GM19452 (cell line): ENCODE measurements at regions not wholly inside any gene's neighbourhood (a gene's known extent, or its start where the extent isn't known, plus 50 kb on each side); places are given as distances from the start of the nearest gene placed in this dataset.
"Not testable (repeated sequence)": the region's sequence is repeated elsewhere in the genome, so short reads cannot be mapped to it uniquely, and the experiment has no call there.

Experiments used
- ATAC-seq: cut with Tn5 transposase; IDR thresholded peaks from one replicate; pipeline ENCODE4 v1.9.1; 2021; ENCODE audit not compliant: unreplicated experiment

DNA sequence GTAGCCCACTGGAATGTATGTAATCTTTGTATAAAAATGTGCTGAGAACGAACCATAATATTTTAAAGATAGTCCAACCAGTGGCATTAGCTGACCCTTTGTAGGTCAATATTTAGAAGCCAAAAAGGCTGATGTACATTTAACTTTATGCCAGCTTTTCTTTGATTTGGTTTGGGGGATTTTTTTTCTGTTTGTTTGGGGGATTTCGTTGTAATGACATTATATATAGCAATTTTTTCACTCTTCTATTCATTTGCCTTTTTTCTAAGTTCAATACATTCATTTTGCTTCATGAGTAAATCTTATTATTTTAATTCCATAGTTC is 382.0 kb upstream of the NOCT start:
- ATAC-seq = no peak

GRCh38 chr4:138632856-138633579 is 382.6 kb upstream of the NOCT start:
- no peak for ATAC-seq

DNA sequence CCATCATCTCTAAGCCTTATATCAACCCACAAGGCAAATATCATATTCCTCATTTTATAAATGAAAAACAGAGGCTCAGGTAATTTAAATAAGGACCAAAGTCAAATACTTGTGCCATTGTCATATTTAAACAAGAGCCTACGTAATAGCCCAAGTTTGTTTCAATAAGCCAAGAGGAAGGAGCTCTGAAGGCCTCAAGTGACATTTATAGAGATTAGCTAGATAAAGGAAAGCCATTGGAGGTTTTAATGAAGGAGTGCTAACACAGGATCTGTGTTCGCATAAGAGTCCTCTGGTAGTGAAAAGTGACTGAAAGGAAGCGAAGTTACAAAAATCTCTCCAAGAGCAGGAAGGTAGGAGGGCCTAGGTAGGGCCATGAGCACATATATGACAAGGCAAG is 384.9 kb upstream of the NOCT start:
- no peak for ATAC-seq

- ATAC-seq = no peak
These were observed 385.9 kb upstream of the NOCT start for GRCh38 chr4:138629669-138630068.

DNA sequence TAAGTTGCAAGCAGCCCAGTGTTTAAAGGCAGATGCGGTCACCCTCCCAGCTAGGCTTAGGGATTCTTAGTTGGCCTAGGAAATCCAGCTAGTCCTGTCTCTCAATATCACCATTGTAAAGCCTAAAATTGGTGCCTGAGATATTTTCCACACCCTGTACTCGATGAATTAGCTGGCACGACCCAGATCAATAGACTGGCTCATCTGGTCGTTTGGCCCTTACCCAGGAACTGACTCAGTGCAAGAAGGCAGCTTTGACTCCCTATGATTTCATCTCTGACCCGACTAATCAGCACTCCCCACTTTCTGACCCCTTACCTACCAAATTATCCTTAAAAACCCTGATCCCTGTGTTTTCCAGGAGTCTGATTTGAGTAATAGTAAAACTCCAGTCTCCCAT is 384.9 kb upstream of the SLC7A11 start:
- ATAC-seq = no peak

GRCh38 chr4:138622362-138622761 is 380.2 kb upstream of the SLC7A11 start:
- ATAC-seq = not testable (repeated sequence)

DNA sequence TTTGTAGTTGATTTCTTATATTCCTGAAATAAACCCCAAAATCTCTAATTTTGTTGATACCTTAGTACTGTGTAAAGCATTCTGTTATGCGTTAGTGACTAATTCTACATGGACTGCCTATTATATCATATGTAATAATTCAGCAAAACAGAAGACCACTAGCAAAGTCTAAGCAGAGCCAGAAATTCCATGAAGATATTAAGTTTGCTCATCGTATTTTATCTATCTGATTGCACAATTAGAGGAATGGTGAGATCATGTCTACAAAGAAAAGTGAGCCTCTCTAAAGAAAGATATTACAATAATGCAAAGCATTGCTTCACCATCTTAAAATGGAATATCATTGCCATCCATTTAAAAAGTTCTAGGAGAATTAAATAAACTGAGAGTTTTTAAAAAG is 374.6 kb upstream of the SLC7A11 start:
- ATAC-seq = no peak

- no peak for ATAC-seq
These were observed 372.4 kb upstream of the SLC7A11 start for GRCh38 chr4:138614398-138615142.

DNA sequence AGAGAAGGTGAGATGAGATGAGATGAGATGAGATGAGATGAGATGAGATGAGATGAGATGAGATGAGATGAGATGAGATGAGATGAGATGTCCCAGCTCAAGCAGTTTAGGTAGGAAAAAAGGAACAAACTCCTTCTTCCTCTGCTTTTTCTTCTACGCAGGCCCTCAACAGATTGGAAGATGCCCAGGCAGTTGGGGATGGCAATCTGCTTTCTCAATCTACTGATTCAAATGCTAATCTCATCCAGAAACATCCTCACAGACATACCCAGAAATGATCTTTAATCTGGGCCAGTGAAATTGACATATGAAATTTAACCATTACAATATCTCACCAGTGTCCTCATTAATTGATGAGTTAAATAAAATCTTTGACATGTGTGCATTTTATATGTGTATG is 370.3 kb upstream of the SLC7A11 start:
- ATAC-seq = no peak

DNA sequence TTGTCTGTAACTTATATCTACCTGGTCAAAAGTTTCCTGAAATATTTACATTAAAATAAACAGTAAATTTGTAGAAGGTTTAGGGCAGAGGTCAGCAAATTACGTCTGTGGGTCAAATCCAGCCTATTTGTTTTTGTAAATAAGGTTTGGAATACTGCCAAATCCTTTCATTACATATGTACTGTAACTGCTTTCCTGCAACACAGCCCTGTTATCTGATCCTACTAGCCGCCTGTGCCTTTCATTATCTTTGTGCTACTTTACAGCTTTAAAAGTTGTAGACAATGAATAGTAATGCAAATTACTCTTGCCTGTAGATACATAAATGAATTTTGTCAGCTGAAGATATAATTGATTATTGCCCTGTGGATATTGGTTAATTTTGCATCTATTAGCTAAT is 369.6 kb upstream of the SLC7A11 start:
- ATAC-seq = no peak

DNA sequence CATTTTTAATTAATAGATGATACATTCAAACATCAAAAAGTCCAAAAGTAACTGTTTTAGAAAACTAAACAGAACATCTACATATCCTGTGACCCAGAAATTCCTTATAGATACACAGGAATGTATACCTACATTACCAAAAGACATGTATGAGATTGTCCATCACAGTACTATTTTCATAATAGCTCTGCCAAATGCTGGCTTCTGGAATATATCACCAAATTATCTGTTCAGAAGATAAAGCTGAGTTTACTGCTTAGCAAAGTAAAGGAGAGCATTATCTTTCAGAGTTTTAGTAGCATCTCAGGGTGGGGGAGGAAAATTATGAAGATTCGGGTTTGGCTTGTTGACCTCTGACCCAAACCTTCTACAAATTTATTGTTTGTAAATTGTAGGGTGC is 368.9 kb upstream of the SLC7A11 start:
- ATAC-seq = no peak

GRCh38 chr4:138609943-138610350 is 367.8 kb upstream of the SLC7A11 start:
- ATAC-seq = no peak

GRCh38 chr4:138604556-138604955 is 362.4 kb upstream of the SLC7A11 start:
- ATAC-seq = no peak

- no peak for ATAC-seq
These were observed 360.5 kb upstream of the SLC7A11 start for GRCh38 chr4:138602664-138603063.

DNA sequence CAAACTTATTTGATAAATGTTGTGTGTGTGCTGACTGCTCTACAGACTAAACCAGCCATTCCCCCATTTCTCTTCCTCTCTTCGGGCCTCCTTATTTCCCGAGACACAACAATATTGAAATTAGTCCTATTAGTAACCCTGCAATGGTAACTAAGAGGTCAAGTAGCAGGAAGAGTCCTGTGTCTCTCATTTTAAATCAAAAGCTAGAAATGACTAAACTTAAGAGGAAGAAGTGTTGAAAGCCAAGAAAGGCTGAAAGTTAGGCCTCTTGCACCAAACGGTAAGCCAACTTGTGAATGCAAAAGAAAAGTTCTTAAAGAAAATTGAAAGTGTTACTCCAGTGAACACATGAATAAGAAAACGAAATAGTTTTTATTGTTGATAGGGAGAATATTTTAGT is 357.8 kb upstream of the SLC7A11 start:
- ATAC-seq = peak; percentile 51

DNA sequence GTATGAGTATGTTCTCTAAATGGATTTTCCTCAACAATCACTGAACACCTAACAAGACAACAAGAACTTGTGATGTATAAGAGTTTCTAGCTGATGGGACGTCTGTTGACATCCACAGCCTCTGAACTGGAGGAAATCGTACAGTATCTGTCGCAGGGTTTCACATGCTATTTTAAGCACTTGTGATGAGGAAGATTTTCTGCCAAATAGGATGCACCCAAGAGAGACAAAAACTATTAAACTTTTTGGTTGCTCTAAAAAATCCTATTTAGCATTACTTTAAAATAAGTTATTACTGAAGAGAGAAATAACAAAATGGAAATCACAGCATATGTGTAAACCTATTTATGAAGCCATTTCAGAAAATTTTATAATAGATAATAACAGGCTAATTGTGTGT is 356.1 kb upstream of the SLC7A11 start:
- no peak for ATAC-seq

DNA sequence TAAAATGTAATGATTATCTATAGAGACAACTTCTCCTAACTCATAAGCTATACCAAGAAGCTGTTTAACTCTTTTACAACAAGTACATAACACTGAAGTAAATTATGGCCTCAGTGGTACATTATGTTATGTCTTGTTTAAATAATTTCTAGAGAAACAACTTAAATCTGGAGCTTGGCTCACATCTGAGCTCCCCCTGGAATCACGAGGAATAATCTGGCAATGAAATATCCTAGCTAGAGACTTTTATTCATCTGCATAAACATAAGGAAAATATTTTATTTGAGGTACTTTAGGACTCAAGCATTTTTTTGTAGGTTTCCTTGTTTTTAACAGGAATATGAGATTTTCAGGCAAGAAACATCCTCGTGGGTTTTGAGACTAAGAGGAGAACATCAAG is 354.7 kb upstream of the SLC7A11 start:
- no peak for ATAC-seq

GRCh38 chr4:138595731-138596460 is 353.7 kb upstream of the SLC7A11 start:
- ATAC-seq = no peak

GRCh38 chr4:138595171-138595570 is 353.0 kb upstream of the SLC7A11 start:
- no peak for ATAC-seq

DNA sequence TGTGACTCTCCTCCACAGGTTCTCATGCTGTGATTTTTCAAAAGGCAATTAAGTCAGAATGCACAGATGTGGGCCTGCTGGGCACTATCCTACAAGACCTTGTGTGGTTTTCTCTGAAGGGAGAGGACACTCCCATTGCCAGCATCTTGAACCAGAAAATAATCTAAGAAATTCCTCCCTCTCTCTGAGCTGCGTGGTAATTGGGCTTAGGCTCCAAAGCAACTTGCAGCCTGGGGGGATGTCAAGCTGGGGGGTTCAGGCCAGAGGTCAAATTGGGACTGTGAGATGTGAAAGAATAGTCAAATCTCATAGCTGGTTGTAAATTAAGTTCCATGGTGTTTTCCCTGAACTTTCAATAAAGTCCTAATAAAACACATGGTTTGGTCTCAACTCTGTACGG is 350.6 kb upstream of the SLC7A11 start:
- no peak for ATAC-seq

DNA sequence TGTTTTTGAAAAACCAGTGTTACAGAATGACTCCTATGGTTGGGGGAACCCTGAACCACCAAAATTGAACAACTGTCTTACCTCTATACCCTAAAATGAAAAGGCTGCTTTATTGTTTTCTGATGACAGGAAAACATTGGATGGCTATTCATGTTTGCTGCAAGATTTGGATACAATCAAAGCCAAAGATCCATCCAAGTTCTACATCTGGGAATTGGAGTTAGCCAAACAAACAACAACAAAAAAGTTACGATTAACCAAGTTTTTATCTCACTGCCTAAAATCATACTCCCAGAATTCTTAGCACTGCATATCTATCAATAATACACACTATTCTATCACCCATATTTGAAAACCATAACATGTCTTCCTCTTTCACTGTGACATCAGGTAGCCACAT is 349.7 kb upstream of the SLC7A11 start:
- ATAC-seq = no peak

GRCh38 chr4:138588501-138588900 is 346.4 kb upstream of the SLC7A11 start:
- ATAC-seq = no peak
